Kidney (tissue), 13 donors: ENCODE measurements at regions not wholly inside any gene's neighbourhood (a gene's known extent, or its start where the extent isn't known, plus 50 kb on each side); places are given as distances from the start of the nearest gene placed in this dataset.

Experiments used
- DNase-seq, 5 donors: peaks; one replicate each; pipeline ENCODE4 v3.0.0-alpha.2; 2013 to 2020
- FAIRE-seq: peaks from 2 replicates; lab custom pipeline; 2012; peaks lifted over from hg19 to GRCh38; lab: Jason Lieb, UNC
- H3K27ac ChIP-seq, 2 donors: one replicate each; pipeline ENCODE4 v1.7.0; 2013; ENCODE audit warnings: low read depth in 2 of 2, low read length in 2 of 2, inconsistent platforms in 1 of 2
- H3K27me3 ChIP-seq: one replicate; pipeline ENCODE4 v1.7.1; 2013; ENCODE audit warnings: low read length, inconsistent platforms; ENCODE audit not compliant: control insufficient read depth, insufficient read depth
- H3K36me3 ChIP-seq, 3 donors: one replicate each; pipeline versions ENCODE4 v1.7.0 to v1.7.1; 2013; ENCODE audit warnings: low read length in 3 of 3, control low read depth in 1 of 3, inconsistent platforms in 1 of 3; ENCODE audit not compliant: insufficient read depth in 3 of 3, control insufficient read depth in 2 of 3
- H3K4me1 ChIP-seq, 3 donors: one replicate each; pipeline versions ENCODE4 v1.7.0 to v1.7.1; 2013; ENCODE audit warnings: low read length in 3 of 3, inconsistent platforms in 1 of 3, low read depth in 1 of 3; ENCODE audit not compliant: control insufficient read depth in 2 of 3, insufficient read depth in 2 of 3
- H3K4me3 ChIP-seq, 3 donors: one replicate each; pipeline versions ENCODE4 v1.7.0 to v1.8.1; 2013; ENCODE audit warnings: low read length in 3 of 3, control low read depth in 1 of 3, inconsistent platforms in 1 of 3
- H3K9ac ChIP-seq, 3 donors: one replicate each; pipeline versions ENCODE4 v1.7.0 to v1.7.1; 2013; ENCODE audit warnings: low read length in 3 of 3, control low read depth in 1 of 3, inconsistent platforms in 1 of 3
- H3K9me3 ChIP-seq, 3 donors: one replicate each; pipeline versions ENCODE4 v1.7.0 to v1.7.1; 2013; ENCODE audit warnings: low read length in 3 of 3, control low read depth in 1 of 3, inconsistent platforms in 1 of 3; ENCODE audit not compliant: control insufficient read depth in 2 of 3, insufficient read depth in 1 of 3
- intact Hi-C: fragments of 100-400 bp; cut with DNase I; formaldehyde crosslinking; loops from one replicate; pipeline ENCODE4 v1.11.1; 2022
- TF ChIP-seq, protein P1 (sequence below): IDR thresholded peaks from 3 replicates; pipeline ENCODE4 v1.5.1; 2012; ENCODE audit warnings: mild to moderate bottlenecking, moderate library complexity, borderline replicate concordance; ENCODE audit not compliant: insufficient read depth; ENCODE audit errors: extremely low read depth
- donor health status: control.
- donor health status: control.
- donor health status: control.
- donor health status: control.
- donor health status: control.
- donor health status: DM: yes; HTN: yes; CAD: no.
- donor health status: Normal renal cell carcinoma (clear cell type).

- H3K9ac ChIP-seq = no peak overlapping the region
- H3K9me3 ChIP-seq = no peaks in the 10 kb centered on the region
- H3K27me3 ChIP-seq = no peaks in the 10 kb centered on the region
- H3K4me3 ChIP-seq = no peak overlapping the region
- FAIRE-seq = no peak
- TF ChIP-seq, protein P1, sequence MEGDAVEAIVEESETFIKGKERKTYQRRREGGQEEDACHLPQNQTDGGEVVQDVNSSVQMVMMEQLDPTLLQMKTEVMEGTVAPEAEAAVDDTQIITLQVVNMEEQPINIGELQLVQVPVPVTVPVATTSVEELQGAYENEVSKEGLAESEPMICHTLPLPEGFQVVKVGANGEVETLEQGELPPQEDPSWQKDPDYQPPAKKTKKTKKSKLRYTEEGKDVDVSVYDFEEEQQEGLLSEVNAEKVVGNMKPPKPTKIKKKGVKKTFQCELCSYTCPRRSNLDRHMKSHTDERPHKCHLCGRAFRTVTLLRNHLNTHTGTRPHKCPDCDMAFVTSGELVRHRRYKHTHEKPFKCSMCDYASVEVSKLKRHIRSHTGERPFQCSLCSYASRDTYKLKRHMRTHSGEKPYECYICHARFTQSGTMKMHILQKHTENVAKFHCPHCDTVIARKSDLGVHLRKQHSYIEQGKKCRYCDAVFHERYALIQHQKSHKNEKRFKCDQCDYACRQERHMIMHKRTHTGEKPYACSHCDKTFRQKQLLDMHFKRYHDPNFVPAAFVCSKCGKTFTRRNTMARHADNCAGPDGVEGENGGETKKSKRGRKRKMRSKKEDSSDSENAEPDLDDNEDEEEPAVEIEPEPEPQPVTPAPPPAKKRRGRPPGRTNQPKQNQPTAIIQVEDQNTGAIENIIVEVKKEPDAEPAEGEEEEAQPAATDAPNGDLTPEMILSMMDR = no peak
- H3K36me3 ChIP-seq = no peaks in the 10 kb centered on the region
- H3K4me1 ChIP-seq = no peaks in the 10 kb centered on the region
- intact Hi-C loops = no loop called here
- H3K27ac ChIP-seq = no peak overlapping the region
- DNase-seq = no peak
Observed at GRCh38 chr12:28987538-28988324, 161.3 kb upstream of the FAR2 start.

DNA sequence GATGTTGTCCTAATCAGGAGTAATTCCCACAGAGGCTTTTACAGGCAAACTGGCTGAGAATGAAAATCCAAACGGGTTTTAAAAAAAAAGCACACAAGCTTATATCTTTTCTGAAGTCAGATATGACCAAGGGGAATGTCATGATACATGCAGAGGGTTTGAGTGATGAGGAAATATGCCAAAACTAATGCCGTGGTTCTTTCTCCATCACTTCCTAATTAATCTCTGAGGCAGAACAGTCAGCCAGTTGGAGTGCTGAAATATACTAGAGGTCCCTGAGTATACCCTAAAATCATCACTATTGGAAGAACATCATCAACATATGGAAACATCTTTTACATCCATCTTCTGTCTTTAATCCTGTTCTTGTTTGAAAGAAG, 160.8 kb upstream of the FAR2 start:
- DNase-seq (no peak), FAIRE-seq (no peak)
- H3K27me3 ChIP-seq = no peaks in the 10 kb centered on the region
- H3K4me3 ChIP-seq = no peak overlapping the region
- H3K9me3 ChIP-seq = no peaks in the 10 kb centered on the region
- H3K27ac ChIP-seq = no peak overlapping the region
- TF ChIP-seq, protein P1 = no peak
- no peak overlapping the region for H3K9ac ChIP-seq
- H3K36me3 ChIP-seq = no peaks in the 10 kb centered on the region
- no peaks in the 10 kb centered on the region for H3K4me1 ChIP-seq
- intact Hi-C loops = no loop called here

- TF ChIP-seq, protein P1 = no peak
- H3K4me1 ChIP-seq = no peaks in the 10 kb centered on the region
- DNase-seq = no peak
- no peak overlapping the region for H3K9ac ChIP-seq
- no peak for FAIRE-seq
- no peak overlapping the region for H3K4me3 ChIP-seq
- H3K36me3 ChIP-seq = no peaks in the 10 kb centered on the region
- intact Hi-C loops = no loop called here
- no peaks in the 10 kb centered on the region for H3K27me3 ChIP-seq
- no peak overlapping the region for H3K27ac ChIP-seq
- no peaks in the 10 kb centered on the region for H3K9me3 ChIP-seq
Observed at GRCh38 chr12:28991626-28992025, 157.5 kb upstream of the FAR2 start.
